IMR-90 (cell line): ENCODE measurements at regions not wholly inside any gene's neighbourhood (a gene's known extent, or its start where the extent isn't known, plus 50 kb on each side); places are given as distances from the start of the nearest gene placed in this dataset.

Experiments
- ATAC-seq: fragments of 200-7000 bp; cut with Tn5 transposase; 2 replicates; pipeline ENCODE4 v1.9.1; 2020; ENCODE audit warnings: low read depth, mild to moderate bottlenecking, moderate library complexity
- BruUV-seq: library from RNA; stranded (reverse); fragments of 400-500 nt; replicated peaks from 2 replicates; lab custom pipeline; 2021; lab: Mats Ljungman, UMichigan
- CTCF ChIA-PET: fragments of 300-600 bp; formaldehyde crosslinking; extraction: SDS; loops from one replicate; lab custom pipeline; 2021; ENCODE audit warnings: antibody characterized with exemption; lab: Yijun Ruan, JAX
- POLR2A ChIA-PET: fragments of 300-600 bp; sonication (Branson Sonifier 250); formaldehyde crosslinking; loops from one replicate; lab custom pipeline; 2022; ENCODE audit warnings: antibody characterized with exemption; ENCODE audit not compliant: unreplicated experiment; lab: Charles Lee
- DNase-seq: peaks from one replicate; pipeline ENCODE4 v3.0.0; 2013
- H2AFZ ChIP-seq: replicated peaks from 2 replicates; pipeline ENCODE3; 2013; ENCODE audit warnings: low read length, mild to moderate bottlenecking; ENCODE audit not compliant: poor library complexity
- H2AK5ac ChIP-seq: 2 replicates; pipeline ENCODE4 v1.6.1; 2013; ENCODE audit warnings: low read depth, low read length, inconsistent platforms
- H2AK9ac ChIP-seq: replicated peaks from 2 replicates; pipeline ENCODE3; 2013; ENCODE audit warnings: mild to moderate bottlenecking, low read depth, low read length, moderate library complexity; ENCODE audit not compliant: poor library complexity
- H2BK120ac ChIP-seq: 2 replicates; pipeline ENCODE4 v1.6.1; 2013; ENCODE audit warnings: low read depth, low read length, inconsistent platforms
- H2BK15ac ChIP-seq: 3 replicates; pipeline ENCODE4 v1.6.1; 2013; ENCODE audit warnings: low read depth, low read length, inconsistent platforms
- H2BK20ac ChIP-seq: 2 replicates; pipeline ENCODE4 v1.6.1; 2013; ENCODE audit warnings: low read depth, mild to moderate bottlenecking, inconsistent platforms, low read length, moderate library complexity
- H2BK5ac ChIP-seq: 2 replicates; pipeline ENCODE4 v1.6.1; 2013; ENCODE audit warnings: mild to moderate bottlenecking, low read depth, low read length, inconsistent platforms; ENCODE audit not compliant: poor library complexity, severe bottlenecking
- H3K14ac ChIP-seq: replicated peaks from 2 replicates; pipeline ENCODE4 v1.6.1; 2013; ENCODE audit warnings: low read depth, low read length, inconsistent platforms
- H3K18ac ChIP-seq: 2 replicates; pipeline ENCODE4 v1.6.1; 2013; ENCODE audit warnings: low read depth, low read length, control low read depth
- H3K23ac ChIP-seq: 2 replicates; pipeline ENCODE4 v1.6.1; 2013; ENCODE audit warnings: low read depth, low read length, inconsistent platforms
- H3K27ac ChIP-seq: 2 replicates; pipeline ENCODE4 v1.5.1; 2013; ENCODE audit warnings: mild to moderate bottlenecking, control low read depth, low read length; ENCODE audit not compliant: insufficient read depth
- H3K27me3 ChIP-seq: 2 replicates; pipeline ENCODE4 v1.6.1; 2013; ENCODE audit warnings: low read length; ENCODE audit not compliant: control insufficient read depth, insufficient read depth
- H3K36me3 ChIP-seq: 2 replicates; pipeline ENCODE4 v1.6.1; 2013; ENCODE audit warnings: low read length, mixed read lengths; ENCODE audit not compliant: control insufficient read depth, insufficient read depth
- H3K4ac ChIP-seq: 2 replicates; pipeline ENCODE4 v1.6.1; 2013; ENCODE audit warnings: low read depth, low read length, inconsistent platforms
- H3K4me1 ChIP-seq: 2 replicates; pipeline ENCODE4 v1.6.1; 2013; ENCODE audit warnings: low read length, mixed read lengths; ENCODE audit not compliant: control insufficient read depth, insufficient read depth
- H3K4me2 ChIP-seq: 2 replicates; pipeline ENCODE4 v1.6.1; 2013; ENCODE audit warnings: low read depth, mild to moderate bottlenecking, control low read depth, low read length, moderate library complexity
- H3K4me3 ChIP-seq: 2 replicates; pipeline ENCODE4 v1.5.1; 2013; ENCODE audit warnings: low read depth, mild to moderate bottlenecking, control low read depth, low read length, moderate library complexity; ENCODE audit not compliant: insufficient read depth
- H3K56ac ChIP-seq: 2 replicates; pipeline ENCODE4 v1.6.1; 2013; ENCODE audit warnings: low read length, inconsistent platforms; ENCODE audit not compliant: insufficient read depth; ENCODE audit errors: extremely low read depth
- H3K79me1 ChIP-seq, 2 experiments: 2 replicates each; pipeline ENCODE4 v1.6.1; 2013; ENCODE audit warnings: low read length in 2 of 2, inconsistent platforms in 1 of 2, low read depth in 1 of 2
- H3K9ac ChIP-seq: 2 replicates; pipeline ENCODE4 v1.6.1; 2013; ENCODE audit warnings: low read depth, low read length, control low read depth
- H3K9me1 ChIP-seq: 2 replicates; pipeline ENCODE4 v1.6.1; 2013; ENCODE audit warnings: low read length, inconsistent platforms; ENCODE audit not compliant: insufficient read depth
- H3K9me3 ChIP-seq: 2 replicates; pipeline ENCODE4 v1.6.1; 2013; ENCODE audit warnings: low read length; ENCODE audit not compliant: control insufficient read depth, insufficient read depth
- H4K20me1 ChIP-seq: 2 replicates; pipeline ENCODE4 v1.6.1; 2013; ENCODE audit warnings: low read length, inconsistent platforms; ENCODE audit not compliant: insufficient read depth
- H4K5ac ChIP-seq: 2 replicates; pipeline ENCODE4 v1.6.1; 2013; ENCODE audit warnings: mild to moderate bottlenecking, low read depth, low read length, control low read depth
- H4K8ac ChIP-seq, 2 experiments: 2 replicates each; pipeline ENCODE4 v1.6.1; 2013; ENCODE audit warnings: low read depth in 2 of 2, low read length in 2 of 2, control low read depth in 1 of 2, inconsistent platforms in 1 of 2
- H4K91ac ChIP-seq: 2 replicates; pipeline ENCODE4 v1.6.1; 2013; ENCODE audit warnings: low read depth, low read length, inconsistent platforms; ENCODE audit not compliant: insufficient read depth
- BHLHE40 ChIP-seq: fragments of 150-350 bp; IDR thresholded peaks from 2 replicates; pipeline ENCODE4 v1.6.1; 2016; ENCODE audit warnings: mild to moderate bottlenecking, low read depth, low read length
- CEBPB ChIP-seq: IDR thresholded peaks from 2 replicates; pipeline ENCODE4 v1.6.1; 2012; ENCODE audit warnings: low read depth, low read length, improper control_type of control experiment
- CHD1 ChIP-seq: IDR thresholded peaks from 2 replicates; pipeline ENCODE4 v1.6.1; 2012; ENCODE audit warnings: low read depth, low read length, improper control_type of control experiment
- FOS ChIP-seq: fragments of 150-350 bp; IDR thresholded peaks from 2 replicates; pipeline ENCODE4 v1.6.1; 2016; ENCODE audit warnings: low read depth, low read length
- MAFK ChIP-seq: IDR thresholded peaks from 2 replicates; pipeline ENCODE4 v1.6.1; 2012; ENCODE audit warnings: low read depth, low read length, improper control_type of control experiment
- MXI1 ChIP-seq: IDR thresholded peaks from 2 replicates; pipeline ENCODE4 v1.6.1; 2012; ENCODE audit warnings: low read depth, mild to moderate bottlenecking, low read length, moderate library complexity, borderline replicate concordance
- NFE2L2 ChIP-seq: fragments of 150-350 bp; IDR thresholded peaks from 2 replicates; pipeline ENCODE4 v1.6.1; 2016; ENCODE audit warnings: low read depth, mild to moderate bottlenecking, low read length
- POLR2A ChIP-seq: IDR thresholded peaks from 2 replicates; pipeline ENCODE4 v1.6.1; 2012; ENCODE audit warnings: mild to moderate bottlenecking, low read depth, low read length
- RAD21 ChIP-seq: IDR thresholded peaks from 2 replicates; pipeline ENCODE4 v1.6.1; 2012; ENCODE audit warnings: low read length, improper control_type of control experiment
- RCOR1 ChIP-seq: IDR thresholded peaks from 2 replicates; pipeline ENCODE4 v1.6.1; 2012; ENCODE audit warnings: mild to moderate bottlenecking, low read length, improper control_type of control experiment; ENCODE audit not compliant: insufficient replicate concordance
- RFX5 ChIP-seq: IDR thresholded peaks from 2 replicates; pipeline ENCODE4 v1.8.0; 2012; ENCODE audit warnings: low read depth, mild to moderate bottlenecking, low read length, moderate library complexity
- SMC3 ChIP-seq: fragments of 150-350 bp; IDR thresholded peaks from 2 replicates; pipeline ENCODE4 v1.6.1; 2016; ENCODE audit warnings: low read depth, mild to moderate bottlenecking, antibody characterized with exemption, low read length, moderate library complexity
- WGBS, 2 experiments: methylation state at CpG; one replicate each; pipeline versions ENCODE4 v1.1.5 to v1.1.7; 2013; ENCODE audit warnings: missing lambda C conversion rate in 2 of 2; ENCODE audit not compliant: insufficient read length in 1 of 2; ENCODE audit errors: extremely low coverage in 2 of 2; 5-methylcytosine and 5-hydroxymethylcytosine counted together
- dilution Hi-C: fragments of 300-500 bp; cut with HindIII; formaldehyde crosslinking; loops from one replicate; pipeline ENCODE4 v1.14.3; 2018; ENCODE audit warnings: low sequenced_read_pairs; ENCODE audit not compliant: unreplicated experiment
- in situ Hi-C: fragments of 300-500 bp; cut with MboI; formaldehyde crosslinking; loops from 3 replicates; pipeline ENCODE4 v1.14.3; 2019; ENCODE audit warnings: low sequenced_read_pairs, inconsistent platforms, mixed read lengths
- intact Hi-C: fragments of 100-400 bp; cut with micrococcal nuclease; formaldehyde crosslinking; loops from 2 replicates; pipeline ENCODE4 v1.10.0; 2022
- TF ChIP-seq, protein P1 (sequence below): fragments of 150-350 bp; IDR thresholded peaks from 2 replicates; pipeline ENCODE4 v1.6.1; 2016; ENCODE audit warnings: low read depth, mild to moderate bottlenecking, low read length, moderate library complexity, borderline replicate concordance
- TF ChIP-seq, protein P2 (sequence below): fragments of 150-350 bp; IDR thresholded peaks from 2 replicates; pipeline ENCODE4 v1.6.1; 2017; ENCODE audit warnings: mild to moderate bottlenecking, antibody characterized with exemption, low read length, low read depth
- TF ChIP-seq, protein P3 (sequence below): conservative IDR thresholded peaks from 2 replicates; pipeline ENCODE4 v1.5.1; 2012; ENCODE audit warnings: mild to moderate bottlenecking, low read depth, low read length, improper control_type of control experiment

DNA sequence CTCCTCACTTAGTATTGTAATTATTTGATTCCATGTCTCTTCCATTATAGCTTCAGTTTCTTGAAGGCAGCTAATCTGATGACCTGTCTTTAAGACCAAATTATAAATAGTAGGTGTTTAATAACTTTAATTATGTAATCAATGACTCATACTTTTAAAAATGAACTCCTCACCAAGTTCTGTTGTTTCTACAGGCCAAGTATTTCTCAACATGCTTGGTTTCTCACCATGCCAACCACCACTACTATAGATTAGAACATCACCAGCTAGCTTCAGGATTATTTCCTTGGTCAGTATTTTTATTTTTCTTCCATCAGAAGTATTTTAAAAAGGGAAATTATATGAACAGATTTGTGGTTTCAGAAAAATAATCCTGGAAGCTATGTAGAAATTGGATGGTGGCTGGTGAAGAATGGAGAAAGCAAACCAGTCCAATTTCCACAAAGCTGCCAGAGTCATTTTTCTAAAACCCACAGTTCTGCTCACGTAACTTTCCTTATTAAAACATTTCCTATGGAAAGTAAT lies 237.7 kb upstream of the DACH1 start:
- ChIA-PET POLR2A (no interaction called here), CTCF (no interaction called here)
- Histone ChIP-seq H2BK5ac (no peak overlapping the region), H3K14ac (no peak overlapping the region), H3K4ac (no peak overlapping the region), H3K79me1 (no peaks in the 10 kb centered on the region), H2AK9ac (no peak overlapping the region), H3K27me3 (no peaks in the 10 kb centered on the region), H2BK15ac (no peak overlapping the region), H2BK20ac (no peak overlapping the region), H4K8ac (no peak overlapping the region), H3K18ac (no peak overlapping the region), H2AFZ (no peak overlapping the region), H3K36me3 (no peaks in the 10 kb centered on the region), H3K23ac (no peak overlapping the region), H3K9me1 (no peaks in the 10 kb centered on the region), H4K5ac (no peak overlapping the region), H3K9me3 (peaks cover 4% of the 10 kb centered on the region; the same call in 1 of the 2 replicates), H4K91ac (no peak overlapping the region), H3K4me1 (no peaks in the 10 kb centered on the region), H3K4me3 (no peak overlapping the region), H2BK120ac (no peak overlapping the region), H3K56ac (no peak overlapping the region), H3K4me2 (no peak overlapping the region), H4K20me1 (no peaks in the 10 kb centered on the region), H3K9ac (no peak overlapping the region), H2AK5ac (no peak overlapping the region), H3K27ac (no peak overlapping the region)
- in situ Hi-C loops, result no loop called here
- WGBS, 2 experiments, result no CpG with 5 or more reads among the region's 1 CpG
- intact Hi-C loops, result no loop called here
- no TSS peak for BruUV-seq
- TF ChIP-seq NFE2L2 (no peak), SMC3 (no peak), BHLHE40 (no peak), POLR2A (no peak), MAFK (no peak), CHD1 (no peak), RFX5 (no peak), CEBPB (no peak), RCOR1 (no peak), MXI1 (no peak), RAD21 (no peak), FOS (no peak)
- TF ChIP-seq, protein P1, sequence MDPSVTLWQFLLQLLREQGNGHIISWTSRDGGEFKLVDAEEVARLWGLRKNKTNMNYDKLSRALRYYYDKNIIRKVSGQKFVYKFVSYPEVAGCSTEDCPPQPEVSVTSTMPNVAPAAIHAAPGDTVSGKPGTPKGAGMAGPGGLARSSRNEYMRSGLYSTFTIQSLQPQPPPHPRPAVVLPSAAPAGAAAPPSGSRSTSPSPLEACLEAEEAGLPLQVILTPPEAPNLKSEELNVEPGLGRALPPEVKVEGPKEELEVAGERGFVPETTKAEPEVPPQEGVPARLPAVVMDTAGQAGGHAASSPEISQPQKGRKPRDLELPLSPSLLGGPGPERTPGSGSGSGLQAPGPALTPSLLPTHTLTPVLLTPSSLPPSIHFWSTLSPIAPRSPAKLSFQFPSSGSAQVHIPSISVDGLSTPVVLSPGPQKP, result no peak
- TF ChIP-seq, protein P2, sequence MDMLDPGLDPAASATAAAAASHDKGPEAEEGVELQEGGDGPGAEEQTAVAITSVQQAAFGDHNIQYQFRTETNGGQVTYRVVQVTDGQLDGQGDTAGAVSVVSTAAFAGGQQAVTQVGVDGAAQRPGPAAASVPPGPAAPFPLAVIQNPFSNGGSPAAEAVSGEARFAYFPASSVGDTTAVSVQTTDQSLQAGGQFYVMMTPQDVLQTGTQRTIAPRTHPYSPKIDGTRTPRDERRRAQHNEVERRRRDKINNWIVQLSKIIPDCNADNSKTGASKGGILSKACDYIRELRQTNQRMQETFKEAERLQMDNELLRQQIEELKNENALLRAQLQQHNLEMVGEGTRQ, result no peak
- TF ChIP-seq, protein P3, sequence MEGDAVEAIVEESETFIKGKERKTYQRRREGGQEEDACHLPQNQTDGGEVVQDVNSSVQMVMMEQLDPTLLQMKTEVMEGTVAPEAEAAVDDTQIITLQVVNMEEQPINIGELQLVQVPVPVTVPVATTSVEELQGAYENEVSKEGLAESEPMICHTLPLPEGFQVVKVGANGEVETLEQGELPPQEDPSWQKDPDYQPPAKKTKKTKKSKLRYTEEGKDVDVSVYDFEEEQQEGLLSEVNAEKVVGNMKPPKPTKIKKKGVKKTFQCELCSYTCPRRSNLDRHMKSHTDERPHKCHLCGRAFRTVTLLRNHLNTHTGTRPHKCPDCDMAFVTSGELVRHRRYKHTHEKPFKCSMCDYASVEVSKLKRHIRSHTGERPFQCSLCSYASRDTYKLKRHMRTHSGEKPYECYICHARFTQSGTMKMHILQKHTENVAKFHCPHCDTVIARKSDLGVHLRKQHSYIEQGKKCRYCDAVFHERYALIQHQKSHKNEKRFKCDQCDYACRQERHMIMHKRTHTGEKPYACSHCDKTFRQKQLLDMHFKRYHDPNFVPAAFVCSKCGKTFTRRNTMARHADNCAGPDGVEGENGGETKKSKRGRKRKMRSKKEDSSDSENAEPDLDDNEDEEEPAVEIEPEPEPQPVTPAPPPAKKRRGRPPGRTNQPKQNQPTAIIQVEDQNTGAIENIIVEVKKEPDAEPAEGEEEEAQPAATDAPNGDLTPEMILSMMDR, result no peak
- no peak for DNase-seq
- dilution Hi-C loops, result no loop called here
- no peak for ATAC-seq
